ENCODE measurements at regions not wholly inside any gene's neighbourhood (a gene's known extent, or its start where the extent isn't known, plus 50 kb on each side); places are given as distances from the start of the nearest gene placed in this dataset.
"Not testable (repeated sequence)": the region's sequence is repeated elsewhere in the genome, so short reads cannot be mapped to it uniquely, and the experiment has no call there.

- DNase-seq (ENCODE audit: low read depth) = no peak
Measured at GRCh38 chr3:152581951-152582350, 253.0 kb upstream of the P2RY1 start.

GRCh38 chr3:152583963-152584362 lies 251.0 kb upstream of the P2RY1 start:
- no peak for DNase-seq (ENCODE audit: low read depth)

GRCh38 chr3:152586974-152587373 lies 248.0 kb upstream of the P2RY1 start:
- DNase-seq (ENCODE audit: low read depth) = no peak

GRCh38 chr3:152587861-152588260 lies 247.1 kb upstream of the P2RY1 start:
- DNase-seq (ENCODE audit: low read depth) = no peak

- no peak for DNase-seq (ENCODE audit: low read depth)
Measured at GRCh38 chr3:152589644-152590043, 245.3 kb upstream of the P2RY1 start.

GRCh38 chr3:152591515-152591914 lies 243.4 kb upstream of the P2RY1 start:
- no peak for DNase-seq (ENCODE audit: low read depth)

- DNase-seq (ENCODE audit: low read depth) = no peak
Measured at GRCh38 chr3:152593242-152593641, 241.7 kb upstream of the P2RY1 start.

- DNase-seq (ENCODE audit: low read depth) = peak; percentile 56
Measured at GRCh38 chr3:152595975-152596821, 238.7 kb upstream of the P2RY1 start.

GRCh38 chr3:152596832-152597231 lies 238.1 kb upstream of the P2RY1 start:
- not testable (repeated sequence) for DNase-seq (ENCODE audit: low read depth)

GRCh38 chr3:152606146-152606545 lies 228.8 kb upstream of the P2RY1 start:
- no peak for DNase-seq (ENCODE audit: low read depth)

GRCh38 chr3:152607179-152607578 lies 227.8 kb upstream of the P2RY1 start:
- DNase-seq (ENCODE audit: low read depth) = no peak

GRCh38 chr3:152608696-152609594 lies 226.0 kb upstream of the P2RY1 start:
- DNase-seq (ENCODE audit: low read depth) = no peak

- DNase-seq (ENCODE audit: low read depth) = no peak
Measured at GRCh38 chr3:152609891-152610290, 225.0 kb upstream of the P2RY1 start.

GRCh38 chr3:152610622-152611021 lies 224.3 kb upstream of the P2RY1 start:
- DNase-seq (ENCODE audit: low read depth) = no peak

- DNase-seq (ENCODE audit: low read depth) = no peak
Measured at GRCh38 chr3:152611905-152612304, 223.0 kb upstream of the P2RY1 start.

- no peak for DNase-seq (ENCODE audit: low read depth)
Measured at GRCh38 chr3:152613851-152614250, 221.1 kb upstream of the P2RY1 start.

GRCh38 chr3:152615681-152616080 lies 219.2 kb upstream of the P2RY1 start:
- no peak for DNase-seq (ENCODE audit: low read depth)

- DNase-seq (ENCODE audit: low read depth) = no peak
Measured at GRCh38 chr3:152617609-152618008, 217.3 kb upstream of the P2RY1 start.

- no peak for DNase-seq (ENCODE audit: low read depth)
Measured at GRCh38 chr3:152618529-152618928, 216.4 kb upstream of the P2RY1 start.

- no peak for DNase-seq (ENCODE audit: low read depth)
Measured at GRCh38 chr3:152619691-152620090, 215.2 kb upstream of the P2RY1 start.

GRCh38 chr3:152620395-152620794 lies 214.5 kb upstream of the P2RY1 start:
- DNase-seq (ENCODE audit: low read depth) = no peak

- DNase-seq (ENCODE audit: low read depth) = no peak
Measured at GRCh38 chr3:152621006-152621868, 213.7 kb upstream of the P2RY1 start.

All from GM04504 (cell line).